ENCODE measurements at regions not wholly inside any gene's neighbourhood (a gene's known extent, or its start where the extent isn't known, plus 50 kb on each side); places are given as distances from the start of the nearest gene placed in this dataset.

DNA sequence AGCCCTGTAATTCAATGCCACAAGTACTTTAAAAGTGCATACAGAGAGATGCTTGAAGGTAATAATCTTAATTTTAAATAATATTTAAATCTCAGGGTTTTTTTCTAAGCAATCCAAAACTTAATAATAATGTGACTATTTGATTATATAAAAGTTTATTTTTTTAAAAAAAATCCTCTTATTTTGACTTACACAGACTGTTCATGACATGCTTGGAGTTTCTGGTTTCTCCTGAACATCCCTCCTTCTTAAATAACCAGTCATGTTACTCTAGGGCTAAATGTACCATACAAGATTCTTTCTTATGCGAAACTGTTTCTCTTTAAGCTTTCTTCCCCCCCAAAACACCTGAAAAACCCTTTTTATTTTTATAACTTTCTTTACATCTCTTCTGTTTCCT lies 58.2 kb upstream of the SLC2A13 start:
- no peak overlapping the region for H3K4me3 ChIP-seq (replicated peaks in 1 of 3; ENCODE audit: insufficient read depth in 1 of 3, low read depth in 2 of 3, low read length in 3 of 3)
- ChIA-PET POLR2A (no interaction called here), CTCF (ENCODE audit: low intra/inter-chr PET ratio, low total read pairs) (no interaction called here)
- H3K27ac ChIP-seq (ENCODE audit: extremely low read length, insufficient read depth, low read length), result no peak overlapping the region
- WGBS (ENCODE audit: low lambda C conversion rate), result 2% methylated on average over 1 of the region's 1 CpG
- H3K4me2 ChIP-seq (ENCODE audit: low read depth, low read length), result no peak overlapping the region
- no peaks in the 10 kb centered on the region for H3K4me1 ChIP-seq (ENCODE audit: insufficient read depth, low read length)
- intact Hi-C loops (cut with micrococcal nuclease; ENCODE audit: unreplicated experiment), result no loop called here
- DNase-seq (ENCODE audit: low spot score) (no peak), FAIRE-seq (no peak), ATAC-seq (no peak)
- no peak overlapping the region for H2AFZ ChIP-seq (ENCODE audit: low read length)
- H3K36me3 ChIP-seq (replicated peaks in 1 of 2; ENCODE audit: control insufficient read depth in 1 of 2, insufficient read depth in 2 of 2, low read length in 2 of 2), result no peaks in the 10 kb centered on the region
- TF ChIP-seq CBX5 (CRISPR knock-in tag; IDR thresholded peaks at IDR 0.05; ENCODE audit: borderline replicate concordance) (no peak), ZNF598 (CRISPR knock-in tag; IDR thresholded peaks at IDR 0.05; ENCODE audit: borderline replicate concordance) (no peak), SRSF4 (IDR thresholded peaks at IDR 0.05; ENCODE audit: low read depth, low read length, poor library complexity, severe bottlenecking) (no peak), ASH2L (IDR thresholded peaks at IDR 0.05; ENCODE audit: insufficient read length, low read depth, low read length) (no peak), CTCF (CRISPR knock-in tag; IDR thresholded peaks at IDR 0.05) (no peak), SMAD3 (CRISPR knock-in tag; IDR thresholded peaks at IDR 0.05) (no peak), SALL2 (CRISPR knock-in tag; IDR thresholded peaks at IDR 0.05) (no peak), ELF3 (CRISPR knock-in tag; IDR thresholded peaks at IDR 0.05) (no peak), AGO2 (optimal IDR thresholded peaks at IDR 0.05; ENCODE audit: low read depth, low read length) (no peak), ZNF557 (CRISPR knock-in tag; IDR thresholded peaks at IDR 0.05) (no peak), ZNF800 (CRISPR knock-in tag; IDR thresholded peaks at IDR 0.05) (no peak), ZNF20 (CRISPR knock-in tag; IDR thresholded peaks at IDR 0.05) (no peak), ZNF552 (CRISPR knock-in tag; IDR thresholded peaks at IDR 0.05; ENCODE audit: borderline replicate concordance) (no peak), JUN (CRISPR knock-in tag; IDR thresholded peaks at IDR 0.05) (no peak), ZNF556 (CRISPR knock-in tag; IDR thresholded peaks at IDR 0.05; ENCODE audit: borderline replicate concordance) (no peak), EHMT2 (IDR thresholded peaks at IDR 0.05; ENCODE audit: borderline replicate concordance, low read depth, low read length) (no peak)
- TF ChIP-seq, protein P1, sequence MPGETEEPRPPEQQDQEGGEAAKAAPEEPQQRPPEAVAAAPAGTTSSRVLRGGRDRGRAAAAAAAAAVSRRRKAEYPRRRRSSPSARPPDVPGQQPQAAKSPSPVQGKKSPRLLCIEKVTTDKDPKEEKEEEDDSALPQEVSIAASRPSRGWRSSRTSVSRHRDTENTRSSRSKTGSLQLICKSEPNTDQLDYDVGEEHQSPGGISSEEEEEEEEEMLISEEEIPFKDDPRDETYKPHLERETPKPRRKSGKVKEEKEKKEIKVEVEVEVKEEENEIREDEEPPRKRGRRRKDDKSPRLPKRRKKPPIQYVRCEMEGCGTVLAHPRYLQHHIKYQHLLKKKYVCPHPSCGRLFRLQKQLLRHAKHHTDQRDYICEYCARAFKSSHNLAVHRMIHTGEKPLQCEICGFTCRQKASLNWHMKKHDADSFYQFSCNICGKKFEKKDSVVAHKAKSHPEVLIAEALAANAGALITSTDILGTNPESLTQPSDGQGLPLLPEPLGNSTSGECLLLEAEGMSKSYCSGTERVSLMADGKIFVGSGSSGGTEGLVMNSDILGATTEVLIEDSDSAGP (CRISPR knock-in tag; IDR thresholded peaks at IDR 0.05; ENCODE audit: borderline replicate concordance), result no peak
- TF ChIP-seq, protein P2, sequence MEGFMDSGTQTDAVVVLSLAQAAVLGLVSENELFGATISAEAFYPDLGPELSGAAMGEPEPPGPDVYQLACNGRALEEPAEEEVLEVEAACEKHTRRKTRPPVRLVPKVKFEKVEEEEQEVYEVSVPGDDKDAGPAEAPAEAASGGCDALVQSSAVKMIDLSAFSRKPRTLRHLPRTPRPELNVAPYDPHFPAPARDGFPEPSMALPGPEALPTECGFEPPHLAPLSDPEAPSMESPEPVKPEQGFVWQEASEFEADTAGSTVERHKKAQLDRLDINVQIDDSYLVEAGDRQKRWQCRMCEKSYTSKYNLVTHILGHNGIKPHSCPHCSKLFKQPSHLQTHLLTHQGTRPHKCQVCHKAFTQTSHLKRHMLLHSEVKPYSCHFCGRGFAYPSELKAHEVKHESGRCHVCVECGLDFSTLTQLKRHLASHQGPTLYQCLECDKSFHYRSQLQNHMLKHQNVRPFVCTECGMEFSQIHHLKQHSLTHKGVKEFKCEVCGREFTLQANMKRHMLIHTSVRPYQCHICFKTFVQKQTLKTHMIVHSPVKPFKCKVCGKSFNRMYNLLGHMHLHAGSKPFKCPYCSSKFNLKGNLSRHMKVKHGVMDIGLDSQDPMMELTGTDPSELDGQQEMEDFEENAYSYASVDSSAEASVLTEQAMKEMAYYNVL (CRISPR knock-in tag; IDR thresholded peaks at IDR 0.05; ENCODE audit: borderline replicate concordance), result no peak
- no peak overlapping the region for H3K9ac ChIP-seq (ENCODE audit: insufficient read depth, low read depth, low read length)
- H4K20me1 ChIP-seq (ENCODE audit: insufficient read depth, low read length), result no peaks in the 10 kb centered on the region
- no TSS peak for BruUV-seq (replicated peaks)
- H3K9me3 ChIP-seq (ENCODE audit: low read length), result peaks cover 29% of the 10 kb centered on the region; the same call in 1 of the 2 replicates
- H3K27me3 ChIP-seq (ENCODE audit: control insufficient read depth in 1 of 2, insufficient read depth in 2 of 2, low read length in 2 of 2), result no peaks in the 10 kb centered on the region
- in situ Hi-C loops (cut with HindIII; ENCODE audit: extremely low pct_ligation_motif_present, low pct_unique_long_range_greater_than_20kb), result no loop called here
- H3K79me2 ChIP-seq (ENCODE audit: insufficient read depth, low read length), result no peaks in the 10 kb centered on the region

All from HepG2 (cell line).